ENCODE measurements at regions not wholly inside any gene's neighbourhood (a gene's known extent, or its start where the extent isn't known, plus 50 kb on each side); places are given as distances from the start of the nearest gene placed in this dataset.

DNA sequence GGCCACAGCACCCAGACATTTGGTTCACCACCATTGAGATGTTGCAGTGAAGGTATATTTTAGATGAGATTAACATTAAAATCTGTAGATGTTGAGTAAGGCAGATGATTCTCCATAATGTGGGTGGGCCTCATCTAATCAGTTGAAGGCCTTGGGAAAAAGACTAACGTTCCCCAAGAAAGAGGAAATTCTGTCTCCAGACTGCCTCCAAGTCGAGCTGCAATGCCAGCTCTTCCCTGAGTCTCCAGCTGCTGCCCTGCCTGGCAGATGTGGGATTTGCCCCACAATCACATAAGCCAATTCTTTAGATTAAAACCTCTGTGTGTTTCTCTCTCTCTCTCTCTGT lies 101.9 kb downstream of the PDCL3 start:
- no peak for TF ChIP-seq TAF1 (IDR thresholded peaks at IDR 0.05; ENCODE audit: low read depth, low read length)
- no peak for TF ChIP-seq POLR2AphosphoS5 (IDR thresholded peaks at IDR 0.05; ENCODE audit: low read depth, low read length)
- TF ChIP-seq POLR2A (IDR thresholded peaks at IDR 0.05; ENCODE audit: low read depth, low read length), result no peak
- TF ChIP-seq POU2F2 (IDR thresholded peaks at IDR 0.05; ENCODE audit: low read depth, low read length), result no peak
